Neural cell (in vitro differentiated cells): ENCODE measurements at regions not wholly inside any gene's neighbourhood (a gene's known extent, or its start where the extent isn't known, plus 50 kb on each side); places are given as distances from the start of the nearest gene placed in this dataset.

ENCODE experiments used
- H2AFZ ChIP-seq: fragments of 200-600, 300-800 bp; sonication (generic), shearing (Covaris generic); 2 replicates; pipeline ENCODE4 v1.6.0; 2014; ENCODE audit warnings: low read depth, mild to moderate bottlenecking, antibody characterized with exemption, low read length, moderate library complexity
- H3F3A ChIP-seq: fragments of 200-600 bp; shearing (Covaris generic); 2 replicates; pipeline ENCODE4 v1.6.1; 2016; ENCODE audit warnings: mild to moderate bottlenecking, moderate library complexity, mixed read lengths, antibody characterized with exemption, low read length; ENCODE audit not compliant: insufficient read depth, poor library complexity, severe bottlenecking
- H3K27ac ChIP-seq: fragments of 200-600, 300-800 bp; sonication (generic), shearing (Covaris generic); 2 replicates; pipeline ENCODE4 v1.5.1; 2014; ENCODE audit warnings: mild to moderate bottlenecking, low read length, moderate library complexity
- H3K27me3 ChIP-seq: fragments of 300-800, 200-600 bp; sonication (generic), shearing (Covaris generic); 2 replicates; pipeline ENCODE4 v1.6.0; 2014; ENCODE audit warnings: mild to moderate bottlenecking, low read depth, low read length, moderate library complexity; ENCODE audit not compliant: insufficient read depth
- H3K36me3 ChIP-seq: fragments of 300-800, 200-600 bp; sonication (generic), shearing (Covaris generic); 2 replicates; pipeline ENCODE4 v1.5.1; 2014; ENCODE audit warnings: mild to moderate bottlenecking, antibody characterized with exemption, low read length, moderate library complexity; ENCODE audit not compliant: insufficient read depth
- H3K4me2 ChIP-seq: fragments of 300-800, 200-600 bp; sonication (generic), shearing (Covaris generic); 2 replicates; pipeline ENCODE4 v1.6.0; 2014; ENCODE audit warnings: mild to moderate bottlenecking, low read length
- H3K4me3 ChIP-seq: fragments of 300-800, 200-600 bp; sonication (generic), shearing (Covaris generic); 2 replicates; pipeline ENCODE4 v1.5.1; 2014; ENCODE audit warnings: mild to moderate bottlenecking, low read length, moderate library complexity
- H3K79me2 ChIP-seq: fragments of 200-600 bp; shearing (Covaris generic); replicated peaks from 2 replicates; pipeline ENCODE4 v1.6.0; 2014; ENCODE audit warnings: mild to moderate bottlenecking, low read length, moderate library complexity; ENCODE audit not compliant: insufficient read depth
- H3K9ac ChIP-seq: fragments of 300-800, 200-600 bp; sonication (generic), shearing (Covaris generic); 2 replicates; pipeline ENCODE4 v1.6.1; 2016; ENCODE audit warnings: mild to moderate bottlenecking, low read length, mixed read lengths
- H3K9me2 ChIP-seq: fragments of 200-600 bp; shearing (Covaris generic); 2 replicates; pipeline ENCODE4 v1.6.1; 2016; ENCODE audit warnings: mild to moderate bottlenecking, low read length, mixed read lengths; ENCODE audit not compliant: insufficient read depth
- H3K9me3 ChIP-seq: fragments of 200-600, 300-800 bp; sonication (generic), shearing (Covaris generic); 2 replicates; pipeline ENCODE4 v1.6.1; 2016; ENCODE audit warnings: mild to moderate bottlenecking, mixed run types, low read length, moderate library complexity, mixed read lengths
- H4K20me1 ChIP-seq: fragments of 200-600 bp; shearing (Covaris generic); 2 replicates; pipeline ENCODE4 v1.6.1; 2016; ENCODE audit warnings: mild to moderate bottlenecking, mixed run types; ENCODE audit not compliant: insufficient read depth
- CTCF ChIP-seq: fragments of 450-650 bp; IDR thresholded peaks from 2 replicates; pipeline ENCODE4 v1.5.1; 2014; ENCODE audit warnings: antibody characterized with exemption, mild to moderate bottlenecking, moderate library complexity; ENCODE audit not compliant: poor library complexity, severe bottlenecking
- EP300 ChIP-seq: fragments of 450-650 bp; conservative IDR thresholded peaks from 2 replicates; pipeline ENCODE4 v1.6.1; 2014; ENCODE audit warnings: antibody characterized with exemption, mild to moderate bottlenecking, moderate library complexity; ENCODE audit not compliant: poor library complexity, severe bottlenecking
- EZH2 ChIP-seq: fragments of 200-600, 300-800 bp; shearing (Covaris generic), sonication (generic); IDR thresholded peaks from 2 replicates; pipeline ENCODE4 v1.6.1; 2014; ENCODE audit warnings: antibody characterized with exemption, low read length, borderline replicate concordance, mild to moderate bottlenecking; ENCODE audit not compliant: insufficient read depth, poor library complexity, severe bottlenecking
- MXI1 ChIP-seq: fragments of 450-650 bp; conservative IDR thresholded peaks from 2 replicates; pipeline ENCODE4 v1.6.1; 2014; ENCODE audit warnings: antibody characterized with exemption, mild to moderate bottlenecking; ENCODE audit not compliant: poor library complexity, severe bottlenecking
- POLR2AphosphoS5 ChIP-seq: IDR thresholded peaks from 2 replicates; pipeline ENCODE4 v1.6.1; 2012
- RAD21 ChIP-seq: fragments of 450-650 bp; conservative IDR thresholded peaks from 2 replicates; pipeline ENCODE4 v1.6.1; 2014; ENCODE audit warnings: antibody characterized with exemption, mild to moderate bottlenecking, moderate library complexity
- REST ChIP-seq: IDR thresholded peaks from 2 replicates; pipeline ENCODE4 v1.6.1; 2012; ENCODE audit warnings: borderline replicate concordance
- SMC3 ChIP-seq: fragments of 450-650 bp; conservative IDR thresholded peaks from 2 replicates; pipeline ENCODE4 v1.6.1; 2014; ENCODE audit warnings: antibody characterized with exemption, mild to moderate bottlenecking, moderate library complexity; ENCODE audit not compliant: poor library complexity
- TAF1 ChIP-seq: IDR thresholded peaks from 2 replicates; pipeline ENCODE4 v1.6.1; 2012; ENCODE audit warnings: low read depth

- Histone ChIP-seq H3K9ac (no peak overlapping the region), H3K79me2 (no peaks in the 10 kb centered on the region), H4K20me1 (no peaks in the 10 kb centered on the region), H3K9me3 (no peaks in the 10 kb centered on the region), H3K9me2 (no peaks in the 10 kb centered on the region), H3K36me3 (no peaks in the 10 kb centered on the region), H3K27me3 (no peaks in the 10 kb centered on the region), H3K27ac (no peak overlapping the region), H3K4me3 (no peak overlapping the region), H2AFZ (no peak overlapping the region), H3K4me2 (no peak overlapping the region), H3F3A (no peaks in the 10 kb centered on the region)
- TF ChIP-seq RAD21 (no peak), SMC3 (no peak), EZH2 (no peak), POLR2AphosphoS5 (no peak), CTCF (no peak), EP300 (no peak), MXI1 (no peak)
Measured at GRCh38 chr9:26240020-26240419, 561.8 kb upstream of the TUSC1 start.

- H4K20me1 ChIP-seq, result no peaks in the 10 kb centered on the region
- H3K27ac ChIP-seq, result no peak overlapping the region
- H2AFZ ChIP-seq, result no peak overlapping the region
- TF ChIP-seq REST (no peak), EZH2 (no peak), SMC3 (no peak), POLR2AphosphoS5 (no peak), RAD21 (no peak), TAF1 (no peak), EP300 (no peak), CTCF (no peak), MXI1 (no peak)
- H3K9me3 ChIP-seq, result no peaks in the 10 kb centered on the region
- H3K9me2 ChIP-seq, result no peaks in the 10 kb centered on the region
- H3K9ac ChIP-seq, result no peak overlapping the region
- H3K4me3 ChIP-seq, result no peak overlapping the region
- H3F3A ChIP-seq, result no peaks in the 10 kb centered on the region
- no peaks in the 10 kb centered on the region for H3K27me3 ChIP-seq
- H3K79me2 ChIP-seq, result no peaks in the 10 kb centered on the region
- H3K4me2 ChIP-seq, result no peak overlapping the region
- no peaks in the 10 kb centered on the region for H3K36me3 ChIP-seq
Measured at GRCh38 chr9:26237256-26237655, 559.0 kb upstream of the TUSC1 start.
